ENCODE measurements at regions not wholly inside any gene's neighbourhood (a gene's known extent, or its start where the extent isn't known, plus 50 kb on each side); places are given as distances from the start of the nearest gene placed in this dataset.
A peak's percentile ranks its signal among the peaks of the same experiment; 100 is the strongest.

- DNase-seq (ENCODE audit: low spot score): peak; percentile 3
Measured at GRCh38 chr10:128498378-128498730, 372.1 kb upstream of the MKI67 start.

GRCh38 chr10:128498746-128499145 lies 372.5 kb upstream of the MKI67 start:
- DNase-seq (ENCODE audit: low spot score): no peak

GRCh38 chr10:128499486-128499885 lies 373.3 kb upstream of the MKI67 start:
- DNase-seq (ENCODE audit: low spot score): no peak

GRCh38 chr10:128499956-128500355 lies 373.7 kb upstream of the MKI67 start:
- DNase-seq (ENCODE audit: low spot score): peak; percentile 3

GRCh38 chr10:128500642-128501041 lies 374.4 kb upstream of the MKI67 start:
- no peak for DNase-seq (ENCODE audit: low spot score)

GRCh38 chr10:128505346-128505745 lies 379.1 kb upstream of the MKI67 start:
- no peak for DNase-seq (ENCODE audit: low spot score)

- DNase-seq (ENCODE audit: low spot score): no peak
Measured at GRCh38 chr10:128506423-128506822, 380.2 kb upstream of the MKI67 start.

- no peak for DNase-seq (ENCODE audit: low spot score)
Measured at GRCh38 chr10:128507066-128507465, 380.8 kb upstream of the MKI67 start.

GRCh38 chr10:128511284-128511683 lies 385.1 kb upstream of the MKI67 start:
- no peak for DNase-seq (ENCODE audit: low spot score)

- no peak for DNase-seq (ENCODE audit: low spot score)
Measured at GRCh38 chr10:128512767-128513166, 386.5 kb upstream of the MKI67 start.

GRCh38 chr10:128514536-128514935 lies 388.3 kb upstream of the MKI67 start:
- DNase-seq (ENCODE audit: low spot score): no peak

GRCh38 chr10:128516180-128516579 lies 390.0 kb upstream of the MKI67 start:
- DNase-seq (ENCODE audit: low spot score): no peak

- DNase-seq (ENCODE audit: low spot score): no peak
Measured at GRCh38 chr10:128517167-128517566, 390.9 kb upstream of the MKI67 start.

GRCh38 chr10:128518000-128518399 lies 391.8 kb upstream of the MKI67 start:
- no peak for DNase-seq (ENCODE audit: low spot score)

- DNase-seq (ENCODE audit: low spot score): no peak
Measured at GRCh38 chr10:128519581-128519980, 393.4 kb upstream of the MKI67 start.

GRCh38 chr10:128520211-128520815 lies 394.1 kb upstream of the MKI67 start:
- no peak for DNase-seq (ENCODE audit: low spot score)

GRCh38 chr10:128522551-128523308 lies 396.5 kb upstream of the MKI67 start:
- no peak for DNase-seq (ENCODE audit: low spot score)

- no peak for DNase-seq (ENCODE audit: low spot score)
Measured at GRCh38 chr10:128525444-128525843, 399.2 kb upstream of the MKI67 start.

GRCh38 chr10:128525936-128526335 lies 399.7 kb upstream of the MKI67 start:
- DNase-seq (ENCODE audit: low spot score): no peak

- DNase-seq (ENCODE audit: low spot score): no peak
Measured at GRCh38 chr10:128526791-128527375, 400.7 kb upstream of the MKI67 start.

- DNase-seq (ENCODE audit: low spot score): no peak
Measured at GRCh38 chr10:128527711-128528110, 401.5 kb upstream of the MKI67 start.

GRCh38 chr10:128528167-128528566 lies 401.9 kb upstream of the MKI67 start:
- no peak for DNase-seq (ENCODE audit: low spot score)

- DNase-seq (ENCODE audit: low spot score): no peak
Measured at GRCh38 chr10:128528781-128529180, 402.6 kb upstream of the MKI67 start.

GRCh38 chr10:128529225-128529624 lies 403.0 kb upstream of the MKI67 start:
- no peak for DNase-seq (ENCODE audit: low spot score)
